ENCODE measurements at regions not wholly inside any gene's neighbourhood (a gene's known extent, or its start where the extent isn't known, plus 50 kb on each side); places are given as distances from the start of the nearest gene placed in this dataset.

DNA sequence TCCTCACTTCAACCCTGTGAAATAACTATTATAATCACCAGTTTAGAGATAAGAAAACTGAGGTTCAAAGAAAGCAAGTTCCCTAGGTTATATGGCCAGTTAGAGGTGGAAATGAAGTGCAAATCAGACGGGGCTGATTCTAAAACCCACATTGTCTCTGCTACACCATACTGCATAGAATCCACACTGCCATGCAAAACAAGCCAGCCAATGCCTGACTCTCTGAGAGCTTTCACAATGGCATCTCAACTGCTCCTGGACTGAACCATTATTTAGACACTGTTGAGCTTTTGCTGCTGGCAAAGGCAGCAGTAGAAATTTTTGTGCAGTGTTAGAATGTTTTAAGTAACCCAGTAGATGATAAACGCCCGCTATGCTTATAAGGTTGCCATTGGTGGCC lies 195.2 kb upstream of the CNR1 start:
- TF ChIP-seq POLR2A (IDR thresholded peaks at IDR 0.05) (no peak), POLR2AphosphoS5 (IDR thresholded peaks at IDR 0.05) (no peak), EP300 (IDR thresholded peaks at IDR 0.05) (no peak)
- TF ChIP-seq, protein P1, sequence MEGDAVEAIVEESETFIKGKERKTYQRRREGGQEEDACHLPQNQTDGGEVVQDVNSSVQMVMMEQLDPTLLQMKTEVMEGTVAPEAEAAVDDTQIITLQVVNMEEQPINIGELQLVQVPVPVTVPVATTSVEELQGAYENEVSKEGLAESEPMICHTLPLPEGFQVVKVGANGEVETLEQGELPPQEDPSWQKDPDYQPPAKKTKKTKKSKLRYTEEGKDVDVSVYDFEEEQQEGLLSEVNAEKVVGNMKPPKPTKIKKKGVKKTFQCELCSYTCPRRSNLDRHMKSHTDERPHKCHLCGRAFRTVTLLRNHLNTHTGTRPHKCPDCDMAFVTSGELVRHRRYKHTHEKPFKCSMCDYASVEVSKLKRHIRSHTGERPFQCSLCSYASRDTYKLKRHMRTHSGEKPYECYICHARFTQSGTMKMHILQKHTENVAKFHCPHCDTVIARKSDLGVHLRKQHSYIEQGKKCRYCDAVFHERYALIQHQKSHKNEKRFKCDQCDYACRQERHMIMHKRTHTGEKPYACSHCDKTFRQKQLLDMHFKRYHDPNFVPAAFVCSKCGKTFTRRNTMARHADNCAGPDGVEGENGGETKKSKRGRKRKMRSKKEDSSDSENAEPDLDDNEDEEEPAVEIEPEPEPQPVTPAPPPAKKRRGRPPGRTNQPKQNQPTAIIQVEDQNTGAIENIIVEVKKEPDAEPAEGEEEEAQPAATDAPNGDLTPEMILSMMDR (IDR thresholded peaks at IDR 0.05) = no peak
